Inferior parietal cortex (tissue), 1 donor: ENCODE measurements at regions not wholly inside any gene's neighbourhood (a gene's known extent, or its start where the extent isn't known, plus 50 kb on each side); places are given as distances from the start of the nearest gene placed in this dataset.
"Not testable (repeated sequence)": the region's sequence is repeated elsewhere in the genome, so short reads cannot be mapped to it uniquely, and the experiment has no call there.

Experiments
- DNase-seq: peaks from one replicate; pipeline ENCODE4 v3.0.0-alpha.2; 2016; ENCODE audit errors: extremely low spot score

GRCh38 chr16:86229866-86230656 is 280.3 kb upstream of the FOXF1 start:
- no peak for DNase-seq

- peak; percentile 55 for DNase-seq
Observed at GRCh38 chr16:86231321-86231995, 278.9 kb upstream of the FOXF1 start.

- no peak for DNase-seq
Observed at GRCh38 chr16:86231996-86232350, 278.4 kb upstream of the FOXF1 start.

- DNase-seq: no peak
Observed at GRCh38 chr16:86232496-86232895, 277.8 kb upstream of the FOXF1 start.

GRCh38 chr16:86233506-86233905 is 276.8 kb upstream of the FOXF1 start:
- not testable (repeated sequence) for DNase-seq

- DNase-seq: no peak
Observed at GRCh38 chr16:86239381-86239780, 270.9 kb upstream of the FOXF1 start.

- DNase-seq: no peak
Observed at GRCh38 chr16:86240716-86241363, 269.5 kb upstream of the FOXF1 start.

GRCh38 chr16:86241681-86242080 is 268.6 kb upstream of the FOXF1 start:
- no peak for DNase-seq

GRCh38 chr16:86242244-86243122 is 267.8 kb upstream of the FOXF1 start:
- DNase-seq: no peak

- DNase-seq: no peak
Observed at GRCh38 chr16:86243123-86243473, 267.2 kb upstream of the FOXF1 start.

- no peak for DNase-seq
Observed at GRCh38 chr16:86243571-86244154, 266.7 kb upstream of the FOXF1 start.

GRCh38 chr16:86244158-86244557 is 266.2 kb upstream of the FOXF1 start:
- DNase-seq: no peak

GRCh38 chr16:86244936-86245335 is 265.4 kb upstream of the FOXF1 start:
- no peak for DNase-seq

GRCh38 chr16:86245351-86245750 is 265.0 kb upstream of the FOXF1 start:
- DNase-seq: no peak

- no peak for DNase-seq
Observed at GRCh38 chr16:86245895-86246294, 264.4 kb upstream of the FOXF1 start.

- DNase-seq: no peak
Observed at GRCh38 chr16:86248310-86248905, 261.9 kb upstream of the FOXF1 start.

- DNase-seq: no peak
Observed at GRCh38 chr16:86249631-86250030, 260.7 kb upstream of the FOXF1 start.

- no peak for DNase-seq
Observed at GRCh38 chr16:86251682-86252081, 258.6 kb upstream of the FOXF1 start.

GRCh38 chr16:86252596-86252995 is 257.7 kb upstream of the FOXF1 start:
- no peak for DNase-seq

- DNase-seq: no peak
Observed at GRCh38 chr16:86255966-86256365, 254.4 kb upstream of the FOXF1 start.

GRCh38 chr16:86256995-86257394 is 253.3 kb upstream of the FOXF1 start:
- DNase-seq: no peak
